ENCODE measurements at regions not wholly inside any gene's neighbourhood (a gene's known extent, or its start where the extent isn't known, plus 50 kb on each side); places are given as distances from the start of the nearest gene placed in this dataset.

- H3K27me3 ChIP-seq (replicated peaks; ENCODE audit: insufficient read depth) = no peaks in the 10 kb centered on the region
- no peaks in the 10 kb centered on the region for H3K36me3 ChIP-seq
- DNase-seq (ENCODE audit: low spot score) (no peak), ATAC-seq (ENCODE audit: insufficient number of reproducible peaks, low FRiP score, low read depth) (no peak)
- no peaks in the 10 kb centered on the region for H3K4me1 ChIP-seq (ENCODE audit: control insufficient read depth in 1 of 2, low read depth in 2 of 2)
- H3K9me3 ChIP-seq = no peaks in the 10 kb centered on the region
- H3K27ac ChIP-seq = no peak overlapping the region
- TF ChIP-seq, protein P1, sequence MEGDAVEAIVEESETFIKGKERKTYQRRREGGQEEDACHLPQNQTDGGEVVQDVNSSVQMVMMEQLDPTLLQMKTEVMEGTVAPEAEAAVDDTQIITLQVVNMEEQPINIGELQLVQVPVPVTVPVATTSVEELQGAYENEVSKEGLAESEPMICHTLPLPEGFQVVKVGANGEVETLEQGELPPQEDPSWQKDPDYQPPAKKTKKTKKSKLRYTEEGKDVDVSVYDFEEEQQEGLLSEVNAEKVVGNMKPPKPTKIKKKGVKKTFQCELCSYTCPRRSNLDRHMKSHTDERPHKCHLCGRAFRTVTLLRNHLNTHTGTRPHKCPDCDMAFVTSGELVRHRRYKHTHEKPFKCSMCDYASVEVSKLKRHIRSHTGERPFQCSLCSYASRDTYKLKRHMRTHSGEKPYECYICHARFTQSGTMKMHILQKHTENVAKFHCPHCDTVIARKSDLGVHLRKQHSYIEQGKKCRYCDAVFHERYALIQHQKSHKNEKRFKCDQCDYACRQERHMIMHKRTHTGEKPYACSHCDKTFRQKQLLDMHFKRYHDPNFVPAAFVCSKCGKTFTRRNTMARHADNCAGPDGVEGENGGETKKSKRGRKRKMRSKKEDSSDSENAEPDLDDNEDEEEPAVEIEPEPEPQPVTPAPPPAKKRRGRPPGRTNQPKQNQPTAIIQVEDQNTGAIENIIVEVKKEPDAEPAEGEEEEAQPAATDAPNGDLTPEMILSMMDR (IDR thresholded peaks at IDR 0.05) = no peak
- no peak overlapping the region for H3K4me3 ChIP-seq
Observed at GRCh38 chr14:48536318-48536717, 860.9 kb upstream of the MDGA2 start.

- Histone ChIP-seq H3K4me3 (no peak overlapping the region), H3K36me3 (no peaks in the 10 kb centered on the region), H3K27ac (no peak overlapping the region), H3K27me3 (replicated peaks; ENCODE audit: insufficient read depth) (no peaks in the 10 kb centered on the region), H3K9me3 (no peaks in the 10 kb centered on the region), H3K4me1 (ENCODE audit: control insufficient read depth in 1 of 2, low read depth in 2 of 2) (no peaks in the 10 kb centered on the region)
- TF ChIP-seq, protein P1 (IDR thresholded peaks at IDR 0.05) = no peak
- DNase-seq (ENCODE audit: low spot score) = no peak
- ATAC-seq (ENCODE audit: insufficient number of reproducible peaks, low FRiP score, low read depth) = no peak
Observed at GRCh38 chr14:48527832-48528231, 852.4 kb upstream of the MDGA2 start.

GRCh38 chr14:48526307-48526706 is 850.9 kb upstream of the MDGA2 start:
- DNase-seq (ENCODE audit: low spot score) = no peak
- Histone ChIP-seq H3K27me3 (replicated peaks; ENCODE audit: insufficient read depth) (no peaks in the 10 kb centered on the region), H3K9me3 (no peaks in the 10 kb centered on the region), H3K4me1 (ENCODE audit: control insufficient read depth in 1 of 2, low read depth in 2 of 2) (no peaks in the 10 kb centered on the region), H3K36me3 (no peaks in the 10 kb centered on the region), H3K4me3 (no peak overlapping the region), H3K27ac (no peak overlapping the region)
- TF ChIP-seq, protein P1 (IDR thresholded peaks at IDR 0.05) = no peak
- ATAC-seq (ENCODE audit: insufficient number of reproducible peaks, low FRiP score, low read depth) = no peak

DNA sequence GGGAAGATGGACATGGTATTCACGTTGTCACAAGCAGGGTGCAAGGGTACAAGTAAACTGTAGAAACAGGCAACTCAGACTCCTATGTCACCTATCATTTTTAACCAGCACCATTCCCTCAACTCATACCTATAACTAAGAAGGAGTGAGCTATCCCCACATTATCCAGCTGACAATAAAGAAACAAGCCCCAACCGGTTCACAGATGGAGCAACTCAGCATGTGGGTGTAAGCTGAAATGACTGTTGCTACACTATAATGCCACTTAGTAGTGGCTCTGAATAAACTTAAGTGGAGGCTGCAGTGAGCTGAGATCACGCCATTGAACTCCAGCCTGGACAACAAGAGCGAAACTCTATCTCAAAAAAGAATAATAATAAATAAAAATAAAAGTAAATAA is 829.5 kb upstream of the MDGA2 start:
- Histone ChIP-seq H3K27me3 (replicated peaks; ENCODE audit: insufficient read depth) (no peaks in the 10 kb centered on the region), H3K9me3 (no peaks in the 10 kb centered on the region), H3K27ac (no peak overlapping the region), H3K36me3 (no peaks in the 10 kb centered on the region), H3K4me1 (ENCODE audit: control insufficient read depth in 1 of 2, low read depth in 2 of 2) (no peaks in the 10 kb centered on the region), H3K4me3 (no peak overlapping the region)
- TF ChIP-seq, protein P1 (IDR thresholded peaks at IDR 0.05) = no peak
- ATAC-seq (ENCODE audit: insufficient number of reproducible peaks, low FRiP score, low read depth) (no peak), DNase-seq (ENCODE audit: low spot score) (no peak)

- H3K36me3 ChIP-seq = no peaks in the 10 kb centered on the region
- no peaks in the 10 kb centered on the region for H3K9me3 ChIP-seq
- H3K27ac ChIP-seq = no peak overlapping the region
- H3K27me3 ChIP-seq (replicated peaks; ENCODE audit: insufficient read depth) = no peaks in the 10 kb centered on the region
- ATAC-seq (ENCODE audit: insufficient number of reproducible peaks, low FRiP score, low read depth) (no peak), DNase-seq (ENCODE audit: low spot score) (no peak)
- TF ChIP-seq, protein P1 (IDR thresholded peaks at IDR 0.05) = no peak
- no peak overlapping the region for H3K4me3 ChIP-seq
- no peaks in the 10 kb centered on the region for H3K4me1 ChIP-seq (ENCODE audit: control insufficient read depth in 1 of 2, low read depth in 2 of 2)
Observed at GRCh38 chr14:48490756-48491155, 815.4 kb upstream of the MDGA2 start.
